ENCODE measurements at regions not wholly inside any gene's neighbourhood (a gene's known extent, or its start where the extent isn't known, plus 50 kb on each side); places are given as distances from the start of the nearest gene placed in this dataset.

- TF ChIP-seq CTCF (IDR thresholded peaks at IDR 0.05): no peak
- no peak for TF ChIP-seq POLR2A (IDR thresholded peaks at IDR 0.05)
These were observed 618.9 kb downstream of the BRD1 start for GRCh38 chr22:49208768-49209252.
